PC-9 (cell line): ENCODE measurements at regions not wholly inside any gene's neighbourhood (a gene's known extent, or its start where the extent isn't known, plus 50 kb on each side); places are given as distances from the start of the nearest gene placed in this dataset.

Experiments
- BruUV-seq: library from RNA; stranded (reverse); fragments of 400-500 nt; replicated peaks from 2 replicates; lab custom pipeline; 2021; lab: Mats Ljungman, UMichigan
- CTCF ChIA-PET: fragments of 300-600 bp; sonication (Branson Sonifier 250); formaldehyde crosslinking; loops from one replicate; lab custom pipeline; 2022; ENCODE audit warnings: antibody characterized with exemption; lab: Charles Lee
- POLR2A ChIA-PET: fragments of 300-600 bp; sonication (Branson Sonifier 250); formaldehyde crosslinking; loops from one replicate; lab custom pipeline; 2022; ENCODE audit warnings: antibody characterized with exemption; ENCODE audit not compliant: unreplicated experiment; lab: Charles Lee
- DNase-seq, 2 experiments: peaks; one replicate each; pipeline versions ENCODE4 v3.0.0 to v3.0.0-alpha.2; 2015 to 2022; ENCODE audit warnings: mixed read lengths in 1 of 2
- H2AFZ ChIP-seq: fragments of 200-600 bp; sonication (generic); 2 replicates; pipeline ENCODE4 v1.8.1; 2017; ENCODE audit warnings: antibody characterized with exemption
- H3F3A ChIP-seq: fragments of 200-600 bp; sonication (generic); 2 replicates; pipeline ENCODE4 v1.8.1; 2017; ENCODE audit warnings: antibody characterized with exemption, mild to moderate bottlenecking, low read depth; ENCODE audit not compliant: insufficient read depth
- H3K27ac ChIP-seq: fragments of 200-600 bp; sonication (generic); 2 replicates; pipeline ENCODE4 v1.6.1; 2016; ENCODE audit warnings: mixed run types
- H3K27me3 ChIP-seq: fragments of 200-600 bp; sonication (generic); 2 replicates; pipeline ENCODE4 v1.6.1; 2016; ENCODE audit warnings: low read depth, mixed run types; ENCODE audit not compliant: insufficient read depth
- H3K36me3 ChIP-seq: fragments of 200-600 bp; sonication (generic); 2 replicates; pipeline ENCODE4 v1.6.1; 2016; ENCODE audit warnings: low read depth, mixed run types
- H3K4me1 ChIP-seq: fragments of 200-600 bp; sonication (generic); replicated peaks from 2 replicates; pipeline ENCODE4 v1.6.1; 2016; ENCODE audit warnings: mixed run types; ENCODE audit not compliant: insufficient read depth
- H3K4me2 ChIP-seq: fragments of 200-600 bp; sonication (generic); 2 replicates; pipeline ENCODE4 v1.6.1; 2017; ENCODE audit warnings: mixed run types
- H3K4me3 ChIP-seq: fragments of 200-600 bp; sonication (generic); 2 replicates; pipeline ENCODE4 v1.6.1; 2016; ENCODE audit warnings: mixed run types
- H3K79me2 ChIP-seq: fragments of 200-600 bp; sonication (generic); 2 replicates; pipeline ENCODE4 v1.6.1; 2017; ENCODE audit warnings: low read depth, mixed run types
- H3K9me2 ChIP-seq: fragments of 200-600 bp; sonication (generic); 2 replicates; pipeline ENCODE4 v1.8.1; 2017; ENCODE audit warnings: mild to moderate bottlenecking; ENCODE audit not compliant: insufficient read depth
- H3K9me3 ChIP-seq: fragments of 200-600 bp; sonication (generic); 2 replicates; pipeline ENCODE4 v1.8.1; 2016; ENCODE audit warnings: low read depth; ENCODE audit not compliant: insufficient read depth
- H4K20me1 ChIP-seq: fragments of 200-600 bp; sonication (generic); 2 replicates; pipeline ENCODE4 v1.8.1; 2017; ENCODE audit not compliant: insufficient read depth
- CTCF ChIP-seq: fragments of 200-600 bp; sonication (generic); conservative IDR thresholded peaks from 2 replicates; pipeline ENCODE4 v1.6.1; 2017; ENCODE audit warnings: mixed run types, antibody characterized with exemption, mild to moderate bottlenecking, moderate library complexity
- EZH2 ChIP-seq: fragments of 200-600 bp; sonication (generic); IDR thresholded peaks from 2 replicates; pipeline ENCODE4 v1.8.0; 2017; ENCODE audit warnings: antibody characterized with exemption, low read depth
- intact Hi-C: fragments of 100-400 bp; cut with micrococcal nuclease; formaldehyde crosslinking; loops from one replicate; pipeline ENCODE4 v1.10.0; 2022; ENCODE audit not compliant: unreplicated experiment

DNA sequence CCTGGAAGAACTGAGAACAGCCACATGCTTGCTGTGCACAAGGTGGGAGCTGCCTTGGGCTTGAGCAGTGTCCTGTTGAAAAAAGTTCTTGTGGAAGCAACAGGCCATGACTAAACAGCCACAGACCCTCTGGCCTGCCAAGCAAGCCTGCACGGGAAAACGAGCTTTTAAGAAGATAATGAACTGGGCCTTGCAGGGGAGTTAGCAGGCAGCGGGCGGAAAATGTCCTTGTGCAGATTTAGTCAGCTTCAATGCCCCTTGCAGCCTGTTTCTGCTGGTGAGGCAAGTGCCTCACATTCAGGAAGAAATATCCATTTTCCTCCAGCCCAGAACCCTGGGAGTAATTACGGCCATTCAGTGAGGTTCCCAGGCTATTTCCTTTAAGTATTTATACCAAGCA lies 126.2 kb upstream of the KLHL25 start:
- Histone ChIP-seq H3K9me3 (no peaks in the 10 kb centered on the region), H3K79me2 (no peaks in the 10 kb centered on the region), H4K20me1 (no peaks in the 10 kb centered on the region), H3K4me1 (no peaks in the 10 kb centered on the region), H3F3A (no peaks in the 10 kb centered on the region), H2AFZ (no peak overlapping the region), H3K4me3 (no peak overlapping the region), H3K9me2 (no peaks in the 10 kb centered on the region), H3K36me3 (no peaks in the 10 kb centered on the region), H3K27ac (no peak overlapping the region), H3K4me2 (no peak overlapping the region), H3K27me3 (peaks cover 54% of the 10 kb centered on the region)
- no TSS peak for BruUV-seq
- DNase-seq, result no peak
- CTCF ChIA-PET, result no interaction called here
- TF ChIP-seq EZH2 (no peak), CTCF (no peak)
- intact Hi-C loops, result no loop called here
- POLR2A ChIA-PET, result no interaction called here

DNA sequence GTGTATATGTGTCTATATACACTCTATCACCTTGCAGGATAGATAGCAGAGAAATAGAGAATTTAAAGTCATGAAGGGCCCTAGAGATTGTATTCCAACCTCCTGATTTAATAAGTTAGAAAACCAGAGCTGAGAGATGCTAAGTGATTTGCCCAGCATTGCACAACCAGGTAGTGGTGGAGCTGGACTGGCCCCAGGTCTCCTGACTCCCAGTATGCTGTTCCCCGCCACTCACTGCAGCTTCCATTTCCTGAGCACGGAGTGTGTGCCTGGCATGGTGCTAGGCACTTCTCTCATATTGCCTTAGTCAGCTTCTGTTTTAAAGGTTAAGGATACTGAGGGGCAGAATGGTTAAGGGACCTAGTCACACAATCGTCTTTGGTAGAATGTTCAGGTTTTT lies 129.4 kb upstream of the KLHL25 start:
- Histone ChIP-seq H2AFZ (no peak overlapping the region), H3K79me2 (no peaks in the 10 kb centered on the region), H3K9me3 (no peaks in the 10 kb centered on the region), H3K4me3 (no peak overlapping the region), H3K9me2 (no peaks in the 10 kb centered on the region), H3F3A (no peaks in the 10 kb centered on the region), H3K4me2 (no peak overlapping the region), H3K36me3 (no peaks in the 10 kb centered on the region), H3K4me1 (no peaks in the 10 kb centered on the region), H4K20me1 (no peaks in the 10 kb centered on the region), H3K27me3 (peaks cover 38% of the 10 kb centered on the region), H3K27ac (no peak overlapping the region)
- ChIA-PET CTCF (no interaction called here), POLR2A (no interaction called here)
- TF ChIP-seq CTCF (no peak), EZH2 (no peak)
- no TSS peak for BruUV-seq
- intact Hi-C loops, result no loop called here
- no peak for DNase-seq

DNA sequence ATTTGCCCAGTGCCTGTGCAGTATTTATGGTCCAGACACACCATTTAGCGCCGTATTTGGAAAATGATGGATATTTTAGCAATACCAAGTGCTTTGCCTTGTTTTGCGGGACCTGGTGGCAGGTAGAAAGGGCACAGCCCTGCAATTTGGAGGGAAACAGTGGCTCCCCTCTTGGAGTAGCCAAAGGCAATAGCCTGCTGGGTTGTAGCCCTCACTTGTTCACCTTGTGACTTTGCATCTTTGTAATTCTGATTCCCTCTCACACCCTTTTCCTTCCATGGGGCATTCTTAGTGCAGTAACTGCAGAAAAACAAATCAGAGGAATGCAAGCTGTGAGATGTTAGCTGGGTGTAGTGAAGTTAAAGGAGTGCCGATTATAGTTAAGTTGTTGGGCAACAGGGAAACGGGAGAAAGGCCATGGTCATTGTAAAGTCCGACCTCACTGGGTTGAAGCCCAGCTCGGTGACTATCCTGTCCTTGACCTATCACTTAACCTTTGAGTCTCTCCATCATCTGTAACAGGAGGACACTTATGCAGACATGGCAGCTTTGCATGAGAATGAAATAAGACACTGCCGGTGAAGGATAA lies 131.0 kb upstream of the KLHL25 start:
- Histone ChIP-seq H3F3A (no peaks in the 10 kb centered on the region), H3K4me1 (no peaks in the 10 kb centered on the region), H3K36me3 (no peaks in the 10 kb centered on the region), H3K79me2 (no peaks in the 10 kb centered on the region), H2AFZ (no peak overlapping the region), H3K27ac (no peak overlapping the region), H4K20me1 (no peaks in the 10 kb centered on the region), H3K27me3 (peaks cover 36% of the 10 kb centered on the region), H3K4me2 (no peak overlapping the region), H3K9me2 (no peaks in the 10 kb centered on the region), H3K9me3 (no peaks in the 10 kb centered on the region), H3K4me3 (no peak overlapping the region)
- no peak for DNase-seq
- ChIA-PET POLR2A (no interaction called here), CTCF (no interaction called here)
- BruUV-seq, result no TSS peak
- TF ChIP-seq EZH2 (no peak), CTCF (no peak)
- intact Hi-C loops, result no loop called here
